K562 (cell line): ENCODE measurements at regions not wholly inside any gene's neighbourhood (a gene's known extent, or its start where the extent isn't known, plus 50 kb on each side); places are given as distances from the start of the nearest gene placed in this dataset.

ENCODE experiments used
- ATAC-seq: fragments of 200-7000 bp; cut with Tn5 transposase; 3 replicates; pipeline ENCODE4 v1.9.1; 2020; ENCODE audit warnings: moderate library complexity
- BruUV-seq: library from RNA; stranded (reverse); fragments of 400-500 nt; replicated peaks from 2 replicates; lab custom pipeline; 2021; lab: Mats Ljungman, UMichigan
- CTCF ChIA-PET: fragments of 300-600 bp; formaldehyde crosslinking; extraction: SDS; loops from one replicate; lab custom pipeline; 2021; ENCODE audit warnings: low intra/inter-chr PET ratio; lab: Yijun Ruan, JAX
- POLR2A ChIA-PET: fragments of 300-600, 350-650 bp; sonication (Branson Sonifier 250); formaldehyde crosslinking; extraction: SDS; loops from one replicate; lab custom pipeline; 2021; ENCODE audit warnings: antibody characterized with exemption, inconsistent platforms; lab: Yijun Ruan, JAX
- DNase-seq, 4 experiments: peaks; one replicate each; pipeline versions ENCODE4 v3.0.0 to v3.0.0-alpha.2; 2011 to 2018; ENCODE audit warnings: low spot score in 3 of 4, mixed read lengths in 3 of 4; ENCODE audit errors: extremely low read depth in 1 of 4
- FAIRE-seq: peaks from 2 replicates; lab custom pipeline; 2011; peaks lifted over from hg19 to GRCh38; lab: Jason Lieb, UNC
- H2AFZ ChIP-seq: 2 replicates; pipeline ENCODE4 v1.6.0; 2011; ENCODE audit warnings: low read depth, low read length, control low read depth, inconsistent platforms
- H3K27ac ChIP-seq: fragments of 200-600 bp; 3 replicates; pipeline ENCODE4 v1.8.0; 2011; ENCODE audit warnings: low read depth, mild to moderate bottlenecking, control low read depth, inconsistent platforms, low read length, moderate library complexity, mixed read lengths; ENCODE audit errors: extremely low read depth
- H3K27me3 ChIP-seq, 2 experiments: fragments of 300-600 bp in 1 of 2; 2 replicates in 1 of 2; 3 replicates in 1 of 2; pipeline versions ENCODE4 v1.6.0 to v1.8.0; 2011; ENCODE audit warnings: inconsistent platforms in 2 of 2, low read length in 2 of 2, mild to moderate bottlenecking in 1 of 2, mixed read lengths in 1 of 2, moderate library complexity in 1 of 2; ENCODE audit not compliant: control insufficient read depth in 2 of 2, insufficient read depth in 2 of 2
- H3K36me3 ChIP-seq: fragments of 300-600 bp; 3 replicates; pipeline ENCODE4 v1.8.0; 2011; ENCODE audit warnings: mild to moderate bottlenecking, low read length, inconsistent platforms; ENCODE audit not compliant: control insufficient read depth, insufficient read depth
- H3K4me1 ChIP-seq, 2 experiments: fragments of 200-600 bp in 1 of 2; replicated peaks in 1 of 2; 2 replicates in 1 of 2; 3 replicates in 1 of 2; pipeline versions ENCODE4 v1.5.1 to v1.8.0; 2011; ENCODE audit warnings: inconsistent platforms in 2 of 2, low read length in 2 of 2, mild to moderate bottlenecking in 1 of 2, mixed read lengths in 1 of 2, moderate library complexity in 1 of 2; ENCODE audit not compliant: control insufficient read depth in 2 of 2, insufficient read depth in 2 of 2
- H3K4me2 ChIP-seq: 2 replicates; pipeline ENCODE4 v1.6.1; 2011; ENCODE audit warnings: low read length, control low read depth, inconsistent platforms, mixed read lengths; ENCODE audit not compliant: insufficient read depth
- H3K4me3 ChIP-seq: fragments of 200-600 bp; sonication (generic), shearing (Covaris generic); 2 replicates; pipeline ENCODE4 v1.5.1; 2016; ENCODE audit warnings: control low read depth, inconsistent platforms
- H3K79me2 ChIP-seq: fragments of 200-600 bp; 3 replicates; pipeline ENCODE4 v1.8.0; 2011; ENCODE audit warnings: low read length, inconsistent platforms; ENCODE audit not compliant: control insufficient read depth, insufficient read depth
- H3K9ac ChIP-seq, 2 experiments: 2 replicates each; pipeline versions ENCODE4 v1.6.0 to v1.6.1; 2011; ENCODE audit warnings: low read depth in 2 of 2, low read length in 2 of 2, control low read depth in 1 of 2, inconsistent platforms in 1 of 2, mild to moderate bottlenecking in 1 of 2, mixed read lengths in 1 of 2; ENCODE audit not compliant: insufficient read depth in 1 of 2
- H3K9me1 ChIP-seq: one replicate; pipeline ENCODE4 v1.6.0; 2011; ENCODE audit warnings: inconsistent platforms, mild to moderate bottlenecking, low read length, moderate library complexity; ENCODE audit not compliant: control insufficient read depth, insufficient read depth
- H3K9me3 ChIP-seq: replicated peaks from 2 replicates; pipeline ENCODE4 v1.5.1; 2011; ENCODE audit warnings: low read depth, low read length, inconsistent platforms; ENCODE audit not compliant: control insufficient read depth, insufficient read depth
- H4K20me1 ChIP-seq: replicated peaks from 2 replicates; pipeline ENCODE4 v1.6.1; 2011; ENCODE audit warnings: low read length, inconsistent platforms, mixed read lengths; ENCODE audit not compliant: control insufficient read depth, insufficient read depth
- HES1 ChIP-seq: fragments of 450-650 bp; IDR thresholded peaks from 2 replicates; pipeline ENCODE4 v1.6.1; 2016; ENCODE audit warnings: low read depth, mild to moderate bottlenecking, moderate library complexity
- HNRNPL ChIP-seq: fragments of 200-400 bp; formaldehyde crosslinking; IDR thresholded peaks from 2 replicates; pipeline ENCODE4 v1.6.1; 2017; ENCODE audit warnings: low read depth, mild to moderate bottlenecking, low read length
- MEIS2 ChIP-seq: fragments of 450-650 bp; IDR thresholded peaks from 2 replicates; pipeline ENCODE4 v1.6.1; 2014; ENCODE audit warnings: mild to moderate bottlenecking; ENCODE audit not compliant: partially characterized antibody
- PRDM10 ChIP-seq: fragments of 450-650 bp; IDR thresholded peaks from 2 replicates; pipeline ENCODE4 v1.6.1; 2018; ENCODE audit not compliant: partially characterized antibody
- RNF2 ChIP-seq: sonication (generic); IDR thresholded peaks from 2 replicates; pipeline ENCODE4 v1.6.1; 2016
- SMAD3 ChIP-seq: fragments of 450-650 bp; formaldehyde crosslinking; conservative IDR thresholded peaks from 2 replicates; pipeline ENCODE4 v1.4.0; 2020; ENCODE audit warnings: mild to moderate bottlenecking
- TEAD4 ChIP-seq, 2 experiments: sonication (generic) in 1 of 2; formaldehyde crosslinking in 1 of 2; IDR thresholded peaks; 2 replicates each; pipeline versions ENCODE4 v1.6.1 to v1.8.0; 2012 to 2022; ENCODE audit warnings: borderline replicate concordance in 1 of 2, inconsistent platforms in 1 of 2, low read length in 1 of 2, mild to moderate bottlenecking in 1 of 2, missing genetic modification reagents in 1 of 2
- TFAP4 ChIP-seq: sonication (generic); formaldehyde crosslinking; IDR thresholded peaks from 2 replicates; pipeline ENCODE4 v1.8.0; 2022; ENCODE audit warnings: missing genetic modification reagents, mild to moderate bottlenecking, moderate library complexity, borderline replicate concordance
- ZBTB2 ChIP-seq: fragments of 450-650 bp; IDR thresholded peaks from 2 replicates; pipeline ENCODE4 v1.6.1; 2016; ENCODE audit warnings: antibody characterized with exemption
- ZNF609 ChIP-seq: sonication (generic); formaldehyde crosslinking; IDR thresholded peaks from 2 replicates; pipeline ENCODE4 v1.8.1; 2023; ENCODE audit warnings: missing genetic modification reagents, mild to moderate bottlenecking, borderline replicate concordance
- WGBS: fragments of 100-300 bp; shearing (Covaris generic); methylation state at CpG from one replicate; pipeline ENCODE4 v1.1.6; 2016; ENCODE audit warnings: low coverage, mixed read lengths; ENCODE audit not compliant: insufficient coverage; ENCODE audit errors: missing lambda C conversion rate; 5-methylcytosine and 5-hydroxymethylcytosine counted together
- in situ Hi-C: fragments of 300-500 bp; cut with MboI; formaldehyde crosslinking; loops from 4 replicates; pipeline ENCODE4 v1.15.0; 2018; ENCODE audit warnings: inconsistent platforms, mixed read lengths
- intact Hi-C: fragments of 100-400 bp; cut with micrococcal nuclease; formaldehyde crosslinking; loops from 2 replicates; pipeline ENCODE4 v1.14.2; 2022

GRCh38 chr1:201667479-201667878 is 128.6 kb downstream of the NAV1 start:
- no peaks in the 10 kb centered on the region for H3K4me1 ChIP-seq
- no peaks in the 10 kb centered on the region for H3K79me2 ChIP-seq
- DNase-seq (no peak), FAIRE-seq (no peak), ATAC-seq (peak; percentile 56)
- H3K4me3 ChIP-seq = no peak overlapping the region
- intact Hi-C loops (no loop called here), in situ Hi-C loops (no loop called here)
- peaks cover 0 to 35% of the 10 kb centered on the region in 2 experiments; a peak in 3 of 5 replicates for H3K27me3 ChIP-seq
- H3K36me3 ChIP-seq = no peaks in the 10 kb centered on the region
- no peaks in the 10 kb centered on the region for H3K9me1 ChIP-seq
- no peak overlapping the region for H3K4me2 ChIP-seq
- H3K9me3 ChIP-seq = no peaks in the 10 kb centered on the region
- H3K9ac ChIP-seq = peak overlapping the region in 1 of 2 experiments; percentile 6; a peak in 1 of 4 replicates
- ChIA-PET POLR2A (interaction anchor here (1.2 to 1.6 kb wide), 3 partner anchors 9 to 154 kb away, joined by 3 to 4 read pairs (median 4); no protein-coding TSS in a partner anchor), CTCF (no interaction called here)
- 5% methylated on average over 5 of the region's 5 CpGs for WGBS
- H4K20me1 ChIP-seq = peaks cover 5% of the 10 kb centered on the region
- BruUV-seq = no TSS peak
- H3K27ac ChIP-seq = no peak overlapping the region
- H2AFZ ChIP-seq = no peak overlapping the region
- TF ChIP-seq MEIS2 (peak; percentile 33), HES1 (peak; percentile 70; the same call in 1 of the 2 replicates), TEAD4 (IDR thresholded peaks at IDR 0.05; ENCODE audit: low read length) (peak; percentile 58; the same call in 1 of the 2 replicates), TEAD4 (CRISPR knock-in tag; IDR thresholded peaks at IDR 0.05; ENCODE audit: borderline replicate concordance) (no peak), ZBTB2 (no peak), HNRNPL (no peak), ZNF609 (no peak), RNF2 (peak; percentile 73; the same call in 1 of the 2 replicates), PRDM10 (no peak), TFAP4 (CRISPR knock-in tag) (peak; percentile 66), SMAD3 (CRISPR knock-in tag) (no peak)
